HG03039 (cell line): ENCODE measurements at regions not wholly inside any gene's neighbourhood (a gene's known extent, or its start where the extent isn't known, plus 50 kb on each side); places are given as distances from the start of the nearest gene placed in this dataset.

Experiments
- ATAC-seq: cut with Tn5 transposase; IDR thresholded peaks from one replicate; pipeline ENCODE4 v1.9.1; 2021; ENCODE audit warnings: mild to moderate bottlenecking, moderate library complexity; ENCODE audit not compliant: unreplicated experiment

DNA sequence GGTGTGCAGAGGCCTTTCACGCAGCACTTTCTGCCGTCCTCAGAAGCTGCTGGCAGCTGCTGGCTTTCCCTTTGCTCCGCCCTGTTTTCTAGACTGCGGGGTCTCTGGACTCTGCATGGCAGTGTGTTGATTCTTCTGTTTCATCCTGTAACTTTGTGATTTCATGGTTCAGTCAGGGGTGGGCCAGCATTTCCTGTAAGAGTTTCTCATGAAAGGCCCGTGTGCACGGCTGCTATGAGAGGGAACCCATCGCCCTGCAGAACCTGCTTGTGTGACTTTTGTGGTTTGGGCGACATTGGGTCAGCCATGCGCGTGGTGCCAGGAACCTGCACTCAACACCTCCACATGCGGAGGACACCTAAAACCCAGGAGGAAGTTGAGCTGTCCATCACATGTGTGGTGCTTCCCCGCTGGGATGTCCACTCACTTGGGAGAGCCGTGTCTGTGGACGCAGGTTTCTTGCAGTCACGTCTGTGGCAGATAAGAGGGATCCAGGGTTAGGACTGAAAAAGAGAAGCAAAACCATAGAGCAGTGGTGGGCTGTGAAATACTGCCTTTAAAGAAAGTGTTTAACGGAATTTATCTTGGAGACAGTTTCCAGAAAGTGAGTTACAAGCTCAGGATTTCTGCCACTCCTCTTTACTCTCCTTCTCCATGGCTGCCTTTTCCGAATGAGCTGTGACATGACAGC is 167.3 kb upstream of the ALKAL2 start:
- ATAC-seq = no peak

- ATAC-seq = no peak
Observed at GRCh38 chr2:453132-453531, 165.2 kb upstream of the ALKAL2 start.

GRCh38 chr2:451495-451894 is 163.6 kb upstream of the ALKAL2 start:
- ATAC-seq = no peak

DNA sequence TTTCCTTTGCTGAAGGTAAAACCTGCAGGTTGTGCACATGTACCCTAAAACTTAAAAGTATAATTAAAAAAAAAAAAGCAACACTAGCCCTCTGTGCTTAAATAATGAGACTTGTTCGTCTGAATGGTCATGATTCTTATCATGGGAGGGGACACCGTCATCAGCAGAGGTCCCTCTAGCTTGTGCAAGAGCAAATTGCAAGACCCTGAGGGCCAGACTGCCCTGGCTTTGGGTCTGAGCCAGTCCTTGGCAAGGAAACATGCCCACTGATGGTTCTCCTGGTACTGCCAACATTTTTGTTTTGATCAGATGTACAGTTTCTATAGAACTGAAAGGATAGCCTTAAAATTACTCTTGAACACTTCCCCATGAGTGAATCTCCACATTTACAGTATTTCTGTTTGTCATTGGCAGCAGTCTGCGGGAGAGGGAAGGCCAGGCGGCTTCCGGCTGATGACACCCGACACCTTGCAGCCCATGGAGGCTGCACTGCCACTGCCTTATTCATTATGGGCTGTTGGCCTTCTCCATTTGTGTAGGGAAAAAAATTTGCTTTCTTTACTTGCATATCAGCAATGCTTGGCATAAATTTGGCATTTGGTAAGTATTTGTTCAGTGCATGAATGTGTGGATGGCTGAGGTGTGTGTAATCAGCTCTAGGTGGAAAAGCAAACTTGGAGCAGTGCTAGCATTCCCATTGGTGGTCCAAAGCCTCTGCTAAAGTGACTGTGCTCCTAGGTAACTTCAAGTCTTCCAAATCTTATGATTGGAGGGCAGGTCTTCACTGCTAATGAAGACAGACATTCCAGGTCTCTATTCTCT is 161.6 kb upstream of the ALKAL2 start:
- no peak for ATAC-seq

DNA sequence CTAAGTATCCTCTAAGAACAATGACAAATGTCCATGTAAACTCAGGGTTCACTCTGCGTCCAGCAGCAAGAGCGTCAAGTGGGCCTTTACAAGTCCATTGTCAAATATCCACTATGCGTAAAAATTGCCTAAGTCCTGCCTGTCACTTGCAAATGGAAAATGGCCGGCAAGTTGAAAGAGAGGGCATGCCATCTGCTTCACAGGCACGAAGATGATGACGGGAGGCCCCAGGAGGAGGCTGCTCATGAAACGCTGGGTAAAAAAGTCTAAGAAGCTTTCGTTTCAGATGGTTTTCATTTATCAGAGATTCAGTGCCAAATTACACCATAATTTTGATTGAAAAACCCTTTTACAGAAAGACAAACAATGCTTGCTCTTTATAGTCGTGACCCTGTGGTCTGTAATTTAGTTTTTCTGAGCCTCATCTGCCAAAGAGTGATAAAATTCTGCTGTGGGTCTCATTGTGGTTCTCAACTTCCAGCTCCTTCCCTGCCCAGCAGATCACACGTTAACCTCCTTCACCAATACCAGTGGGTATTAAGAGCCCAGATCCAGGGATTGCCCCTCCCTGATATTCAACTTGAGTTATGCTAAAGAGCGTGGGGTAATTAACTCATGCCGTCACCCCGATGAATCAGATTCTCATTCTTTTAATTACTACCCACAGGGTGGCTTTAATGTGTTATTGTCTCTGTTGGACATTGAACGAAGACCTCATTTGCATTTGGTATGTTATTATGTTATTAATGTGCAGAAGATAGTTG is 160.2 kb upstream of the ALKAL2 start:
- ATAC-seq = no peak

GRCh38 chr2:446963-447530 is 159.2 kb upstream of the ALKAL2 start:
- ATAC-seq = no peak

- no peak for ATAC-seq
Observed at GRCh38 chr2:446303-446874, 158.5 kb upstream of the ALKAL2 start.

DNA sequence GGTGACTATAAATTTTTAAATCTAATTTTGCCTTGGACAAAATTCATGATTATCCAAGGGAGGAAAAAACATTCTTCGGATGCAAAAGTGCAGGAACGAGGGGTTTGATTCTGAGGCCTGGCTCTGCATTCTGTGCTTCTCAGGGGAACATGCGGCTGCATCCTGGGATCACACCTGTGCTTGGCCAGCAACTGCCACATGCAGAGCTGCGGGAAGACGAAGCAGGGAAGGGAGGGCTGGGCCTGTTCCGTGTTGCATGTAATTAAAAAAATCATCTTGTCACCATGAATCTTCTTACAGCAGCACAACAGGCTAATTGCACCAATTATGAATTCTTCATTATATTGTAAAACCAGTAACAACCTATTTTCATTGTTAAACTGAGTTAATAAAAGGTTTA is 158.0 kb upstream of the ALKAL2 start:
- no peak for ATAC-seq

DNA sequence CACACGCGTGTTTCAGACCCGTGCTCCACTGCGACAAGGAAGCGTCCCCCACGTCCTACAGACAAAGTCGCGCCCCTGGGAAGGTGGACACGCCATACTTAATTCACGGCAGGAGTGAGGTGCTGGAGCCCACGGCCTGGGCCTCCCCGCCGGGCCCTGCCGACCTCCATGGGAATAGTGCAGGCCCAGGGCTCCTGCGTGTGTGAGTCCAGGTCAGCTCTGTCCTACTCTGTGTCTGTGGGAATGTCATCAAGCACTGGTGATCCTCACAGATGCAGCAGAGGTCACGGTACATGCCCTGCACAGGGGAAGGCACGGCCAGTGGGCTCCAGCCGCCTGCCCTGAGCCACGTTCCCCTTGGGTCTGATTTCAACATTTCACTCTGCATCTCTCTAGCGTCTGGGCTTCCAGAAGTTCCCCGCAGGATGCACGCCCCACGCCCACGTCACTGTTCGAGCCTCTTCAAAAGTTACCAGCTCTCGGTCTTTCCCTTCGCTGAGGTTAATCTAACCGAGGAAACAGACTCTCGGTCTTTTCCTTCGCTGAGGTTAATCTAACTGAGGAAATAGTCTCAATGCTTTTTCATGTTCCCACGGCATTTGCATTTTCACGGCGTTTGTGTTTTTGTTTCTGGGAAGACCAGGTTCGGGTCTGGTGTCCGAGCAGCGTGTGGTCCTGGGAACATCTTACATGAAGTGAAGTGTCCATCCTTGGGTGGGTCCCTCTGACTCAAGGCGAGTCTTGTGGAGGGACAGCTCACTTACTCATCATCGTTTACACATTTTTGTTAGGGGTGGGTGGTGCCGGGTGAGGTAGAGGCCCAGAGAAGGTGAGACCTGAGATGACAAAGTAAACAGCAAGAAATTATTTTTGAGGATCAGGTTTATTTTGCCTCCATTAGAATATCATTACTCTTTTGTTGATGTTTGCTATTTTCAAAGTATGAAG is 157.3 kb upstream of the ALKAL2 start:
- no peak for ATAC-seq

GRCh38 chr2:443741-444140 is 155.8 kb upstream of the ALKAL2 start:
- no peak for ATAC-seq

DNA sequence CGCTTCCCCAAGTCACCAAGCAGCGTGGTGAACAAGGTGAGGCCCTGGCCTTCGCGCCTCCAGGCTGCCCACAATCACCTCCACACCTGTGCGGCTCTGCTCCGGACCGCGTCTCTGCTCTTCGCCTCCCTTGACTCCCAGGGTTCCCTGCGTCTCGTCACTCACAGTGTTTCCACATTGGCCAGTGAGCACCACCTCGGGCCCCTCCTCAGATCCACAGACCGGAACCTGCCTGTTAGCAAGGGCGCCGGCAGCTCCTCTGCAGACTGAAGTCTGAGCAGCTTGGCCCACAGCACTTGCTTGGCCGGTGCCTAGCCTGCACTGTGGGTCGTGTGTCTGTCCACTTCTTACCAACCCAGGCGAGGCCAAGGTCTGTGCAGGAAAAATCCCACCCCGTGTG is 155.3 kb upstream of the ALKAL2 start:
- no peak for ATAC-seq

DNA sequence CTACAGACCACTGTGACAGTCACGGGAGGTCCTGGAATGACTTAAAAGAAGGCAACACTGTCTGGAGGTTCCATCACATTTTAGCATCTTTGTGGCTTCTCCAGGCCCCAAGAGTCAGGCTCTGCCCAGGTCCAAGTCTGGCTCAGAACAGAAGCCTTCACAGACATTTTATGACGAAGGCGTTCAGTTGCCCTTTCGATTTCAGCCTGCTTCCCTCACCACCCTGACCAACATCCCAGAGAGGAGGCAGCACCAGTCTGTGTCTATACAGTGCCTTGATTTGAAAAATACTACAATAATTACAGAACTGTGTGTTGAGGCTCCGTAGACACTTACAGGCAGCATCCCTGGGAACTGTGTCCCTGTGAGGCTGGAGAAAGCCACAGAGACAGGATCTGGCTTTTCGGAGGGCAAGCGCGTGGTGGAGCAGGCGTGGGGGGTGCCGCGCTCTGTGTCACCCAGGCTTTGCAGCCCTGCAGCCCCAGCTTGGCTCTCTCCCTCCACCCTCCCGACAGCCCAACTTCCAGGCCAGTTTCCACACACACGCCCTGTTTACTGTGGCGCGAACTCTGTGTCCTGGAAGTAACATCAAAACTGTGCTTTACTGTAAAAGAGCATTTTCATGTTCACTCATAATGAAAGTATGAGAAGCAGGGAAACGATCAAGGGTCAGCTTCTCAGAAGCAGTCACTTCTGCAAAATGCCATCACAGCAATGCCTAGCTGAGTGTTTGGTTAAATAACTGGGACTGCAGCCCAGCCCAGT is 153.5 kb upstream of the ALKAL2 start:
- ATAC-seq = no peak

GRCh38 chr2:440403-440740 is 152.5 kb upstream of the ALKAL2 start:
- no peak for ATAC-seq

DNA sequence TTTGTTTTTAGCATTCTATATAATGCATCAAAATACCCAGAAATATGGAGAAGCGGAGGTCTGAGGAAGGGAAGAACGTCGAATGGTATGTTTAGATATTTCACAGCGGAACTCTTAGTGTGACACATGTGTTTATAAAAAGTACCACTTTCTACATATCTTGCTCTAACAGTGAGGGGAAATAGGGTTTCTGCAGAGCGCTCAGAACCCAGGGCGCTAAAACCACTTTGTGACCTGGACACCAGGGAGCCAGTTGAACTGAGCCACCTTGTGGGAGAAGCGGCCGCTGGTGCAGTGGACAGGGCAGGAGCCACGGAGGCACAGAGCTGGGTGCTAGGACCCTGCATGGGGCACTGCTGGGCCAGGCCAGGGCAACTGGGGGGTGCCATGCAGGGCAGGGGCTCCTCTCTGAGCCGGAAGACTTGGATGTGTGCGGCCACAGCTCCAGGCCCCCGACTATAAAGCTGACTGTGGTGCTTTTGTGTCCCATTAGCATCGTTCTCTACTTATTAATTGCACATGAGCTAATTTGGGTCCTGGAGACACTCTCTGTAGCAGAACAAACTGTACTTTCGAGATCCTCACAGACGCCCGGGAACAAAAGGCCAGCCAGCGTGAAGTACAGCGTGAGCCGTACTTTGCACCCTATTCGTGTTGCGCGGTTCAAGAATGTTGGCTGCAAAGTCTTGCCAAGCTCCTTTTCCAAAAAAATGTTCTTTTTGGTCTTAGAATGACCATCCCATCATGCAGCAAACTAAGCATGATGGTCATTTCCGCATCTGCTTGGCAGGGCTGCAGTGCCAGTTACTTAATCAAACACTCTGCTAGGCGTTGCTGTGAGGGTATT is 151.9 kb upstream of the ALKAL2 start:
- ATAC-seq = no peak

- no peak for ATAC-seq
Observed at GRCh38 chr2:439077-439476, 151.2 kb upstream of the ALKAL2 start.

DNA sequence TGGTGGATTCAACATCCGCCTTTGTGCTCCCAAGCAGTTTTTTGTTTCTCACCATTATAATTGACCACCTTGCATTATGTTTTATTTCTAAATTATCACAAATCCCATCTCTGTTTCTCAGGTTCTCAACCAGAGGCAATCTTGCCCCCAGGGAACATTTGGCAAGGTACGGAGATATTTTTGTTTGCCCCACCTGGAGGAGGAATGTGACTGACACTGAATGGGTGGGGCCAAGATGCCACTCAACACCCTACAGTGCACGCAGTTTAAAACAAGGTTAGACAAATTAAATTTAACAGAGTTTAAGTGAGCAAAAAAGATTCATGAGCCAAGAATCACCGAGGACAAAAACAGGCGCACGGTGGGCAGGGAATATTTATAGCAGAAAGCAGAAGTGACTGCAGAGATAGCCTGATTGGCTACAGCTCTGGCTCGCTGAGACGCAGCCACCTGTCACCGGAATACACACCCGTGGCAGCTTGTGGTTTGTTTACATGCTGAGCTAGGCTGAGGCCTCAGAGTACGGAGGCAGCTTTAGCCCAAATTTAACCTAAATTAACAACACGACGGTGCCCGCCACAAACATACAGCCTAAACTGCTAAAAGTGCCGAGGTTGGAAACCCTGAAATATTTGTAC is 150.0 kb upstream of the ALKAL2 start:
- peak; percentile 96 for ATAC-seq

DNA sequence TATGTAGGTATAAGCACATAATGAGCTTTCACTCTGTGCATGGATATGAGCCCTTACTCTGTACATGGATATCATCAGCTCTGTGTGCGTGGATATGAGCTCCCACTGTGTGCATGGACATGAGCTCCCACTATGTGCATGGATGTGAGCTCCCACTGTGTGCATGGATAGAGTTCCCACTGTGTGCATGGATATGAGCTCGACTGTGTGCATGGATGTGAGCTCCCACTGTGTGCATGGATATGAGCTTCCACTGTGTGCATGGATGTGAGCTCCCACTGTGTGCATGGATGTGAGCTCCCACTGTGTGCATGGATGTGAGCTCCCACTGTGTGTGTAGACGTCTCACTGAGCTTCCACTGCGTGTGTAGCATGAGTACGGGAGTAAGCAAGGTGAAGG is 149.3 kb upstream of the ALKAL2 start:
- ATAC-seq = no peak

DNA sequence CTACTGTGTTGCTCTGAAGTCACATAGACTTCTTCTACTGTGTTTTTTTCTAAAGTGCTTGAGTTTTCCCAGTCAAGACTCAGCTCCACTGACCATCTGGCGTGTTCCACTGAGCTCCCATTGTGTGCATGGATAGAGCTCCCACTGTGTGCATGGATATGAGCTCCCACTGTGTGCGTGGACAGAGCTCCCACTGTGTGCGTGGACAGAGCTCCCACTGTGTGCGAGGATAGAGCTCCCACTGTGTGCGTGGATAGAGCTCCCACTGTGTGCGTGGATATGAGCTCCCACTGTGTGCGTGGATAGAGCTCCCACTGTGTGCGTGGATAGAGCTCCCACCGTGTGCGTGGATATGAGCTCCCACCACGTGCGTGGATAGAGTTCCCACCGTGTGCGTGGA is 148.3 kb upstream of the ALKAL2 start:
- ATAC-seq = no peak
